ENCODE measurements at regions not wholly inside any gene's neighbourhood (a gene's known extent, or its start where the extent isn't known, plus 50 kb on each side); places are given as distances from the start of the nearest gene placed in this dataset.
"Not testable (repeated sequence)": the region's sequence is repeated elsewhere in the genome, so short reads cannot be mapped to it uniquely, and the experiment has no call there.

GRCh38 chr5:3090305-3090704, 338.8 kb upstream of the IRX2 start:
- H3K9me3 ChIP-seq (ENCODE audit: low read length); H3K27me3 ChIP-seq (ENCODE audit: insufficient read depth, low read length, poor library complexity, severe bottlenecking); H3K4me3 Mint-ChIP-seq; CTCF ChIA-PET; H3K4me1 Mint-ChIP-seq; H3K4me1 ChIP-seq (ENCODE audit: insufficient read depth, low read length); POLR2A ChIA-PET; H3K27ac ChIP-seq (ENCODE audit: low read depth, low read length); H3K36me3 Mint-ChIP-seq; H3K27me3 Mint-ChIP-seq; H3K4me3 ChIP-seq (ENCODE audit: low read length); DNase-seq; H3K27ac Mint-ChIP-seq; H3K36me3 ChIP-seq (ENCODE audit: insufficient read depth, low read length): not testable (repeated sequence)
- H3K9me3 Mint-ChIP-seq = peaks cover 0 to 15% (median 9%) of the 10 kb centered on the region in 5 donors

DNA sequence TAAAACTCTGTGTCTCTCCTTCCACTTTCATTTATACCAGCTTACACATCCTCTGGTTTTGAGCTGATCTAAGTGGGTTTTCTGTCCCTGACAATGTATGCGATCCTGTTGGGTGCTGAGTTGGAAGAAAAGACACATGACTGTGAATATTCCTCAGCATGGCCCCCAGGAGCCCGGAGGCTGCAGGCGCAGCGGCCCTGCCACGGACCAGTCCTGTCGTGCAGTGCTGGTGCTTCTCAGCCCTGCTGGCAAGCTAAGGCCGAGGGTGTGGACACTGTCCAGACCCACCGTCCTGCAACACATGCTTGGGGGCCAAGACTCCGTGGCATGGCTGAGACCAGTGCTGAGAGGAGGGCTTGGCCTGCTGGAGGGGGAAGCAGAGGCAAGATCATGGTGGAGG, 328.9 kb upstream of the IRX2 start:
- Histone ChIP-seq H3K4me3 (ENCODE audit: low read length) (no peak overlapping the region), H3K36me3 (ENCODE audit: insufficient read depth, low read length) (no peaks in the 10 kb centered on the region), H3K9me3 (ENCODE audit: low read length) (no peaks in the 10 kb centered on the region), H3K27ac (ENCODE audit: low read depth, low read length) (no peak overlapping the region), H3K4me1 (ENCODE audit: insufficient read depth, low read length) (no peaks in the 10 kb centered on the region), H3K27me3 (ENCODE audit: insufficient read depth, low read length, poor library complexity, severe bottlenecking) (no peaks in the 10 kb centered on the region)
- DNase-seq = no peak
- Mint-ChIP-seq H3K4me3 (no peak overlapping the region), H3K27me3 (no peaks in the 10 kb centered on the region), H3K4me1 (no peaks in the 10 kb centered on the region), H3K9me3 (peaks cover 10 to 32% (median 16%) of the 10 kb centered on the region in 5 donors), H3K36me3 (no peaks in the 10 kb centered on the region), H3K27ac (no peak overlapping the region)
- ChIA-PET CTCF (no interaction called here), POLR2A (no interaction called here)

DNA sequence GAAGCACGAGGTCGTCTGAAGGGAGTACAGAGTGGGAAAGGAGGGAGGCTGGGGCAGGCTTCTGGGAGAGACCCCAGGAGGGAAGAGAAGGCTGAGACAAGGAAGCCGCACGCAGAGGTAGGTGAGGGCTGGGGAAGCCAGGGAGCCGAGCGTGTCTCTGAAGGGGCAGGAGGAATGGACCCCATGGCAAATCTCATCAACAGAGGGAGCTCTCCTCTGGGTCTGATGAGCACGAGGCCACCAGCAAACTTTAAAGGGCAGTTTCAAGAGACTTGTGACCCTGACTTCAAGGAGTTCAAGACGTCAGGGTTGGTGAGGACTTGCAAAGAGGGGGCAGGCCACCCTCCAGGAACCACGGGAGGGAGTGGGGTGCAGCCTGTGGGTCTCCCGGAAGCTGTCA, 326.2 kb upstream of the IRX2 start:
- ChIA-PET CTCF (no interaction called here), POLR2A (no interaction called here)
- Histone ChIP-seq H3K27me3 (ENCODE audit: insufficient read depth, low read length, poor library complexity, severe bottlenecking) (no peaks in the 10 kb centered on the region), H3K4me3 (ENCODE audit: low read length) (no peak overlapping the region), H3K4me1 (ENCODE audit: insufficient read depth, low read length) (no peaks in the 10 kb centered on the region), H3K9me3 (ENCODE audit: low read length) (no peaks in the 10 kb centered on the region), H3K27ac (ENCODE audit: low read depth, low read length) (no peak overlapping the region), H3K36me3 (ENCODE audit: insufficient read depth, low read length) (no peaks in the 10 kb centered on the region)
- Mint-ChIP-seq H3K27ac (peak overlapping the region in 1 of 8 donors; percentile 55), H3K4me3 (no peak overlapping the region), H3K9me3 (peaks cover 10 to 34% (median 23%) of the 10 kb centered on the region in 5 donors), H3K27me3 (no peaks in the 10 kb centered on the region), H3K4me1 (no peaks in the 10 kb centered on the region), H3K36me3 (no peaks in the 10 kb centered on the region)
- no peak for DNase-seq

- Histone ChIP-seq H3K27me3 (ENCODE audit: insufficient read depth, low read length, poor library complexity, severe bottlenecking) (no peaks in the 10 kb centered on the region), H3K9me3 (ENCODE audit: low read length) (no peaks in the 10 kb centered on the region), H3K27ac (ENCODE audit: low read depth, low read length) (no peak overlapping the region), H3K4me3 (ENCODE audit: low read length) (no peak overlapping the region), H3K36me3 (ENCODE audit: insufficient read depth, low read length) (no peaks in the 10 kb centered on the region), H3K4me1 (ENCODE audit: insufficient read depth, low read length) (no peaks in the 10 kb centered on the region)
- no peak for DNase-seq
- Mint-ChIP-seq H3K36me3 (no peaks in the 10 kb centered on the region), H3K27ac (no peak overlapping the region), H3K9me3 (peaks cover 10 to 46% (median 28%) of the 10 kb centered on the region in 5 donors), H3K27me3 (no peaks in the 10 kb centered on the region), H3K4me3 (no peak overlapping the region), H3K4me1 (no peaks in the 10 kb centered on the region)
- ChIA-PET CTCF (no interaction called here), POLR2A (no interaction called here)
Measured at GRCh38 chr5:3075309-3075708, 323.8 kb upstream of the IRX2 start.

- H3K4me3 ChIP-seq (ENCODE audit: low read length) = no peak overlapping the region
- no peaks in the 10 kb centered on the region for H3K27me3 Mint-ChIP-seq
- H3K4me1 ChIP-seq (ENCODE audit: insufficient read depth, low read length) = no peaks in the 10 kb centered on the region
- no peak overlapping the region for H3K4me3 Mint-ChIP-seq
- no peaks in the 10 kb centered on the region for H3K36me3 ChIP-seq (ENCODE audit: insufficient read depth, low read length)
- ChIA-PET POLR2A (no interaction called here), CTCF (no interaction called here)
- no peak overlapping the region for H3K27ac ChIP-seq (ENCODE audit: low read depth, low read length)
- H3K27me3 ChIP-seq (ENCODE audit: insufficient read depth, low read length, poor library complexity, severe bottlenecking) = no peaks in the 10 kb centered on the region
- H3K27ac Mint-ChIP-seq = no peak overlapping the region
- no peaks in the 10 kb centered on the region for H3K36me3 Mint-ChIP-seq
- H3K4me1 Mint-ChIP-seq = no peaks in the 10 kb centered on the region
- peaks cover 9 to 25% (median 18%) of the 10 kb centered on the region in 5 donors for H3K9me3 Mint-ChIP-seq
- DNase-seq = no peak
- no peaks in the 10 kb centered on the region for H3K9me3 ChIP-seq (ENCODE audit: low read length)
Measured at GRCh38 chr5:3068401-3068800, 316.9 kb upstream of the IRX2 start.

- CTCF ChIA-PET = no interaction called here
- no peaks in the 10 kb centered on the region for H3K4me1 Mint-ChIP-seq
- no peak overlapping the region for H3K4me3 Mint-ChIP-seq
- H3K36me3 Mint-ChIP-seq = no peaks in the 10 kb centered on the region
- no peaks in the 10 kb centered on the region for H3K27me3 Mint-ChIP-seq
- Histone ChIP-seq H3K4me1 (ENCODE audit: insufficient read depth, low read length) (no peaks in the 10 kb centered on the region), H3K27me3 (ENCODE audit: insufficient read depth, low read length, poor library complexity, severe bottlenecking) (no peaks in the 10 kb centered on the region), H3K36me3 (ENCODE audit: insufficient read depth, low read length) (no peaks in the 10 kb centered on the region), H3K9me3 (ENCODE audit: low read length) (no peaks in the 10 kb centered on the region), H3K4me3 (ENCODE audit: low read length) (no peak overlapping the region), H3K27ac (ENCODE audit: low read depth, low read length) (no peak overlapping the region)
- peaks cover 11 to 30% (median 14%) of the 10 kb centered on the region in 5 donors for H3K9me3 Mint-ChIP-seq
- no peak overlapping the region for H3K27ac Mint-ChIP-seq
- no peak for DNase-seq
- POLR2A ChIA-PET = no interaction called here
Measured at GRCh38 chr5:3060283-3060682, 308.8 kb upstream of the IRX2 start.

GRCh38 chr5:3059488-3059887, 308.0 kb upstream of the IRX2 start:
- Histone ChIP-seq H3K4me1 (ENCODE audit: insufficient read depth, low read length) (no peaks in the 10 kb centered on the region), H3K27ac (ENCODE audit: low read depth, low read length) (no peak overlapping the region), H3K27me3 (ENCODE audit: insufficient read depth, low read length, poor library complexity, severe bottlenecking) (no peaks in the 10 kb centered on the region), H3K9me3 (ENCODE audit: low read length) (no peaks in the 10 kb centered on the region), H3K36me3 (ENCODE audit: insufficient read depth, low read length) (no peaks in the 10 kb centered on the region), H3K4me3 (ENCODE audit: low read length) (no peak overlapping the region)
- H3K27me3 Mint-ChIP-seq = no peaks in the 10 kb centered on the region
- no peak for DNase-seq
- H3K27ac Mint-ChIP-seq = no peak overlapping the region
- H3K9me3 Mint-ChIP-seq = peaks cover 5 to 30% (median 14%) of the 10 kb centered on the region in 5 donors
- H3K4me1 Mint-ChIP-seq = no peaks in the 10 kb centered on the region
- POLR2A ChIA-PET = no interaction called here
- CTCF ChIA-PET = no interaction called here
- no peaks in the 10 kb centered on the region for H3K36me3 Mint-ChIP-seq
- H3K4me3 Mint-ChIP-seq = no peak overlapping the region

DNA sequence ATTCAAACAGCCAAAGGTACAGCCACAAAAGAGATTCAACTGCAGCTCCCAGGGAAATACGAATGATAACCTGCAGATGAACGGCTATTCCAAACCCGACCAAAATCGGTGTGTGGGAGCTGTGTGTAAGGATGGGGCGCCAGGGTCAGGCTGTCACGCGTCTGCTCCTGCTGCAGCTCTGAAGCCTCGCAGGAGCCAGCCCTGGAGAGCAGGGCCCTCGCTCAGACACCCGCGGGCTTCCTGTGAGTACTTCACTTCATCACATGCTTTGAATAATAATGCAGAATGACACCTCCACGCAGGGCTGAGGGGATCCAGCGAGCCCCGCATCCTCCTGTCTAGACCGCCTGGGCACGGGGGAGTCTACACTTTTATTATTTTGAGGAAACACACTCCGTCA, 307.5 kb upstream of the IRX2 start:
- CTCF ChIA-PET = no interaction called here
- no peak overlapping the region for H3K4me3 ChIP-seq (ENCODE audit: low read length)
- H3K9me3 ChIP-seq (ENCODE audit: low read length) = no peaks in the 10 kb centered on the region
- POLR2A ChIA-PET = no interaction called here
- DNase-seq = no peak
- H3K27ac ChIP-seq (ENCODE audit: low read depth, low read length) = no peak overlapping the region
- Mint-ChIP-seq H3K36me3 (no peaks in the 10 kb centered on the region), H3K9me3 (peaks cover 5 to 30% (median 14%) of the 10 kb centered on the region in 5 donors), H3K4me1 (no peaks in the 10 kb centered on the region), H3K27ac (no peak overlapping the region), H3K4me3 (no peak overlapping the region), H3K27me3 (no peaks in the 10 kb centered on the region)
- no peaks in the 10 kb centered on the region for H3K27me3 ChIP-seq (ENCODE audit: insufficient read depth, low read length, poor library complexity, severe bottlenecking)
- H3K36me3 ChIP-seq (ENCODE audit: insufficient read depth, low read length) = no peaks in the 10 kb centered on the region
- no peaks in the 10 kb centered on the region for H3K4me1 ChIP-seq (ENCODE audit: insufficient read depth, low read length)

- Mint-ChIP-seq H3K4me1 (no peaks in the 10 kb centered on the region), H3K36me3 (no peaks in the 10 kb centered on the region), H3K27ac (no peak overlapping the region), H3K27me3 (no peaks in the 10 kb centered on the region), H3K4me3 (no peak overlapping the region), H3K9me3 (peaks cover 4 to 28% (median 14%) of the 10 kb centered on the region in 5 donors)
- H3K4me3 ChIP-seq (ENCODE audit: low read length) = no peak overlapping the region
- no peak overlapping the region for H3K27ac ChIP-seq (ENCODE audit: low read depth, low read length)
- CTCF ChIA-PET = no interaction called here
- no peak for DNase-seq
- H3K27me3 ChIP-seq (ENCODE audit: insufficient read depth, low read length, poor library complexity, severe bottlenecking) = no peaks in the 10 kb centered on the region
- H3K36me3 ChIP-seq (ENCODE audit: insufficient read depth, low read length) = no peaks in the 10 kb centered on the region
- POLR2A ChIA-PET = no interaction called here
- no peaks in the 10 kb centered on the region for H3K9me3 ChIP-seq (ENCODE audit: low read length)
- H3K4me1 ChIP-seq (ENCODE audit: insufficient read depth, low read length) = no peaks in the 10 kb centered on the region
Measured at GRCh38 chr5:3056866-3057265, 305.4 kb upstream of the IRX2 start.

All from CD8-positive, alpha-beta memory T cell (primary cell).